Cardiac fibroblast (primary cell): ENCODE measurements at regions not wholly inside any gene's neighbourhood (a gene's known extent, or its start where the extent isn't known, plus 50 kb on each side); places are given as distances from the start of the nearest gene placed in this dataset.

ENCODE experiments used
- DNase-seq, 2 donors: peaks; one replicate each; pipeline versions ENCODE4 v3.0.0 to v3.0.0-alpha.2; 2010; ENCODE audit warnings: low read depth in 2 of 2
- H3K4me3 ChIP-seq, 2 donors: replicated peaks in 1 of 2; 1 replicate in 1 of 2; 2 replicates in 1 of 2; pipeline ENCODE4 v1.5.1; 2011; ENCODE audit warnings: low read depth in 2 of 2, low read length in 2 of 2, mild to moderate bottlenecking in 2 of 2, moderate library complexity in 1 of 2
- CTCF ChIP-seq: IDR thresholded peaks from one replicate; pipeline ENCODE4 v1.5.1; 2011; ENCODE audit warnings: low read depth, mild to moderate bottlenecking, low read length, inconsistent platforms

GRCh38 chr2:94960751-94961150 is 64.8 kb upstream of the MAL start:
- no peak for DNase-seq
- no peak overlapping the region for H3K4me3 ChIP-seq
- TF ChIP-seq CTCF: no peak

GRCh38 chr2:94964193-94964592 is 61.3 kb upstream of the MAL start:
- no peak for TF ChIP-seq CTCF
- DNase-seq: no peak
- H3K4me3 ChIP-seq: no peak overlapping the region

- H3K4me3 ChIP-seq: no peak overlapping the region
- DNase-seq: no peak
- TF ChIP-seq CTCF: no peak
These were observed 58.8 kb upstream of the MAL start for GRCh38 chr2:94966689-94967088.

GRCh38 chr2:94970353-94970752 is 55.2 kb upstream of the MAL start:
- DNase-seq: no peak
- no peak overlapping the region for H3K4me3 ChIP-seq
- TF ChIP-seq CTCF: no peak
